SU-DHL-6 (cell line): ENCODE measurements at regions not wholly inside any gene's neighbourhood (a gene's known extent, or its start where the extent isn't known, plus 50 kb on each side); places are given as distances from the start of the nearest gene placed in this dataset.

Experiments
- H2AFZ ChIP-seq: fragments of 200-600 bp; sonication (generic); 2 replicates; pipeline ENCODE4 v1.6.1; 2014; ENCODE audit warnings: low read depth, mild to moderate bottlenecking, moderate library complexity, mixed read lengths, antibody characterized with exemption, low read length; ENCODE audit not compliant: severe bottlenecking
- H3F3A ChIP-seq: fragments of 200-600 bp; shearing (Covaris generic); 2 replicates; pipeline ENCODE4 v1.6.0; 2016; ENCODE audit warnings: antibody characterized with exemption, mild to moderate bottlenecking; ENCODE audit not compliant: insufficient read depth
- H3K27ac ChIP-seq: fragments of 200-600 bp; sonication (generic); 2 replicates; pipeline ENCODE4 v1.5.1; 2016; ENCODE audit warnings: low read depth, mild to moderate bottlenecking, low read length, moderate library complexity, mixed read lengths
- H3K27me3 ChIP-seq: fragments of 200-600 bp; sonication (generic), shearing (Covaris generic); 2 replicates; pipeline ENCODE4 v1.6.0; 2014; ENCODE audit warnings: mild to moderate bottlenecking, low read length
- H3K36me3 ChIP-seq: fragments of 200-600 bp; sonication (generic); 2 replicates; pipeline ENCODE4 v1.6.1; 2014; ENCODE audit warnings: mild to moderate bottlenecking, low read length, mixed read lengths
- H3K4me2 ChIP-seq: fragments of 300-600, 200-600 bp; shearing (Covaris generic), sonication (generic); 2 replicates; pipeline ENCODE4 v1.6.0; 2014; ENCODE audit warnings: low read length, low read depth, mild to moderate bottlenecking; ENCODE audit not compliant: poor library complexity, severe bottlenecking
- H3K4me3 ChIP-seq: fragments of 200-600 bp; sonication (generic); 2 replicates; pipeline ENCODE4 v1.5.1; 2014; ENCODE audit warnings: antibody characterized with exemption, low read length, mild to moderate bottlenecking, mixed read lengths; ENCODE audit not compliant: insufficient read depth, poor library complexity, severe bottlenecking
- H3K79me2 ChIP-seq: fragments of 200-600 bp; sonication (generic); 2 replicates; pipeline ENCODE4 v1.6.1; 2014; ENCODE audit warnings: mild to moderate bottlenecking, low read length, moderate library complexity; ENCODE audit not compliant: insufficient read depth
- H3K9ac ChIP-seq: fragments of 200-600 bp; sonication (generic); 2 replicates; pipeline ENCODE4 v1.7.0; 2014; ENCODE audit warnings: mild to moderate bottlenecking, low read length
- H3K9me2 ChIP-seq: fragments of 200-600 bp; sonication (generic); replicated peaks from 2 replicates; pipeline ENCODE4 v1.6.1; 2014; ENCODE audit warnings: low read length; ENCODE audit not compliant: insufficient read depth
- H3K9me3 ChIP-seq: fragments of 200-600 bp; sonication (generic); 2 replicates; pipeline ENCODE4 v1.6.1; 2014; ENCODE audit warnings: low read length, mixed read lengths; ENCODE audit not compliant: insufficient read depth
- H4K20me1 ChIP-seq: fragments of 200-600 bp; sonication (generic); 2 replicates; pipeline ENCODE4 v1.6.1; 2014; ENCODE audit warnings: low read depth, mild to moderate bottlenecking, antibody characterized with exemption, low read length, moderate library complexity, mixed read lengths
- CTCF ChIP-seq: fragments of 200-600 bp; sonication (generic); IDR thresholded peaks from one replicate; pipeline ENCODE4 v1.5.1; 2017; ENCODE audit warnings: antibody characterized with exemption, mild to moderate bottlenecking, low read length, moderate library complexity; ENCODE audit not compliant: insufficient read depth, poor library complexity, severe bottlenecking
- EZH2phosphoT487 ChIP-seq: fragments of 200-600 bp; sonication (generic), shearing (Covaris generic); conservative IDR thresholded peaks from 2 replicates; pipeline ENCODE4 v1.6.1; 2018; ENCODE audit warnings: mild to moderate bottlenecking, antibody characterized with exemption, low read length, moderate library complexity, mixed read lengths

GRCh38 chr1:193979219-193979618 is 792.8 kb upstream of the B3GALT2 start:
- Histone ChIP-seq H3K79me2 (no peaks in the 10 kb centered on the region), H4K20me1 (no peaks in the 10 kb centered on the region), H2AFZ (peak overlapping the region; percentile 71), H3K9ac (no peak overlapping the region), H3K36me3 (no peaks in the 10 kb centered on the region), H3F3A (no peaks in the 10 kb centered on the region), H3K27ac (no peak overlapping the region), H3K4me3 (no peak overlapping the region), H3K9me2 (no peaks in the 10 kb centered on the region), H3K9me3 (peaks cover 4% of the 10 kb centered on the region; the same call in 1 of the 2 replicates), H3K27me3 (no peaks in the 10 kb centered on the region), H3K4me2 (no peak overlapping the region)
- no peak for TF ChIP-seq CTCF
- TF ChIP-seq EZH2phosphoT487 = no peak

GRCh38 chr1:193974286-193974798 is 787.9 kb upstream of the B3GALT2 start:
- Histone ChIP-seq H3K4me2 (no peak overlapping the region), H3K9ac (no peak overlapping the region), H4K20me1 (no peaks in the 10 kb centered on the region), H2AFZ (no peak overlapping the region), H3K27me3 (no peaks in the 10 kb centered on the region), H3F3A (no peaks in the 10 kb centered on the region; the same call in 1 of the 2 replicates), H3K36me3 (no peaks in the 10 kb centered on the region), H3K9me3 (no peaks in the 10 kb centered on the region), H3K27ac (no peak overlapping the region), H3K79me2 (no peaks in the 10 kb centered on the region), H3K9me2 (no peaks in the 10 kb centered on the region), H3K4me3 (no peak overlapping the region)
- TF ChIP-seq CTCF (no peak), EZH2phosphoT487 (no peak)

- Histone ChIP-seq H3K9me2 (no peaks in the 10 kb centered on the region), H3K4me3 (no peak overlapping the region), H2AFZ (no peak overlapping the region), H3K9me3 (no peaks in the 10 kb centered on the region), H3K36me3 (no peaks in the 10 kb centered on the region), H3K27ac (no peak overlapping the region), H3K27me3 (no peaks in the 10 kb centered on the region), H3K79me2 (no peaks in the 10 kb centered on the region), H3F3A (no peaks in the 10 kb centered on the region; the same call in 1 of the 2 replicates), H4K20me1 (no peaks in the 10 kb centered on the region), H3K9ac (no peak overlapping the region), H3K4me2 (no peak overlapping the region)
- TF ChIP-seq EZH2phosphoT487 = no peak
- no peak for TF ChIP-seq CTCF
Measured at GRCh38 chr1:193973428-193973827, 787.0 kb upstream of the B3GALT2 start.
